ENCODE measurements at regions not wholly inside any gene's neighbourhood (a gene's known extent, or its start where the extent isn't known, plus 50 kb on each side); places are given as distances from the start of the nearest gene placed in this dataset.

DNA sequence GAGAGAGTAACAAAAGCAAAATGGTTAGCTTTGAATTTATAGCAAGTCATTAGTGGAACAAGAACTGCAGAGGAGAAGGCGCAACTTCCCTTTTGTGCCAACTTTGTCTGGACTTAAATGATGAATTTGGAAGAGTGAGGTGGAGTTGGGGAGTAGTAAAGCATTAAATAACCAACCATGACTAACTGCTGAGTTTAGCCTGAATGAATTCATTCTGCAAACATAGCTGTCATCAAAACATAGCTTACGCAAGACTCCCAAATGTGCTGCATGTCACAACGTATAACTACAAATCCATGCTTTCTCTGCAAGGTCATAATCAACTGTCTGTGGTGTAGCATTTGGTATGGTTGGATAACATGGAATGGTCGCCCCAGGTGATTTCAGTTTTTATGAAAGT, 75.9 kb upstream of the RPL34 start:
- H3K27me3 ChIP-seq = no peaks in the 10 kb centered on the region
- intact Hi-C loops (cut with DNase I) = no loop called here
- no peaks in the 10 kb centered on the region for H3K9me3 ChIP-seq
- no peak overlapping the region for H3K27ac ChIP-seq
- TF ChIP-seq CTCF (IDR thresholded peaks at IDR 0.05) = no peak
- H3K9ac ChIP-seq (ENCODE audit: low read depth in 2 of 2, low read length in 2 of 2) = no peak overlapping the region
- no peaks in the 10 kb centered on the region for H3K4me1 ChIP-seq
- no peaks in the 10 kb centered on the region for H3K36me3 ChIP-seq
- H3K4me3 ChIP-seq = no peak overlapping the region
- DNase-seq = no peak

DNA sequence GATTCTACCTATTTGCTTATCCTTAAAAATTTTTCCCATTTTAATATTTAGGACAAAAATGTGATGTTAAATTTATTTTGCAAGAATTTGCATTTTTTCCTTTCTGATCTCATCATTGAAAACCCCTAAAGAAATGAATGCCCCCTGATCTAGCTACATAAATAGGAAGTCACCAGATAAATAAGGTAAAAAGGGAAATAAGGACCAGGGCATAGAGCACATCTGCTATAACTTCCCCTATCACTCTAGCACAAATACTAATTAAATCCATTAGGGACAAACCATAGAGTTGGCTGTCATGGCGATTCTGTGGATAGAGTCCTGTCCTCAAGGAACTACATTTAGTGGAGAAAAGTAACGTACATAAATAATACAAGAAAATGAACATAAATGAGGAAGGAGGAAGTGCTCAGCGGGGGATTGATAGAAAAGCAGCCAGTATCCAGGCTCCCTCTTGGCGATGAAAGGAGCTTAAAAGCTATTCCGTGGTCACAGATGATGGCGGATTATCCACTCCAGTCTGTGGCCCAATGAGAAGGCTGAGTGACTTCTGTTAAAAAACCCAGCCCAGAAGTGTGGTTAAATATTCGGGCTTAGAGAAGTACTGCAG, 76.9 kb upstream of the RPL34 start:
- Histone ChIP-seq H3K4me1 (no peaks in the 10 kb centered on the region), H3K27ac (no peak overlapping the region), H3K9me3 (no peaks in the 10 kb centered on the region), H3K36me3 (no peaks in the 10 kb centered on the region), H3K27me3 (no peaks in the 10 kb centered on the region), H3K4me3 (no peak overlapping the region), H3K9ac (ENCODE audit: low read depth in 2 of 2, low read length in 2 of 2) (no peak overlapping the region)
- intact Hi-C loops (cut with DNase I) = no loop called here
- no peak for DNase-seq
- TF ChIP-seq CTCF (IDR thresholded peaks at IDR 0.05) = no peak

DNA sequence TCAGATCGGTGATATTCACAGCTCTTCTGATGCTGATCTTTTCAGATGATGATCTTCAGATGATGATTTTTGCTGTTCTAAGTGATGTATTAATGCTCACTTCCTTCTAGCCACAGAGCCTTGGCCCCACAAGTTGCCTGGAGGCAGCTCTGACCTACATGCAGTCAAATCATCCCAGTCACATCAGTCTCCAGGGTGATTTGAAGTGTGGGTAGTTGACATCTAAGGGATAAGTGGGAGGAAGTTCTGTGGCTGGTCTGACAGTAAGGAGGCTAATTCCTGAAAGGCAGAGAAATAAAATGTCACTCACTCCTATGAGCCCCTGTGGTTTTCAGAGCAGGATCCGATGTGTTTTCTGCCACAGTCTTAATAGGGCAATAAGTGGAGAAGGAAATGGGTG, 79.8 kb upstream of the RPL34 start:
- no peak for TF ChIP-seq CTCF (IDR thresholded peaks at IDR 0.05)
- no peak overlapping the region for H3K27ac ChIP-seq
- no peak for DNase-seq
- H3K9ac ChIP-seq (ENCODE audit: low read depth in 2 of 2, low read length in 2 of 2) = no peak overlapping the region
- intact Hi-C loops (cut with DNase I) = no loop called here
- H3K4me3 ChIP-seq = no peak overlapping the region
- H3K36me3 ChIP-seq = no peaks in the 10 kb centered on the region
- no peaks in the 10 kb centered on the region for H3K4me1 ChIP-seq
- no peaks in the 10 kb centered on the region for H3K27me3 ChIP-seq
- H3K9me3 ChIP-seq = no peaks in the 10 kb centered on the region

DNA sequence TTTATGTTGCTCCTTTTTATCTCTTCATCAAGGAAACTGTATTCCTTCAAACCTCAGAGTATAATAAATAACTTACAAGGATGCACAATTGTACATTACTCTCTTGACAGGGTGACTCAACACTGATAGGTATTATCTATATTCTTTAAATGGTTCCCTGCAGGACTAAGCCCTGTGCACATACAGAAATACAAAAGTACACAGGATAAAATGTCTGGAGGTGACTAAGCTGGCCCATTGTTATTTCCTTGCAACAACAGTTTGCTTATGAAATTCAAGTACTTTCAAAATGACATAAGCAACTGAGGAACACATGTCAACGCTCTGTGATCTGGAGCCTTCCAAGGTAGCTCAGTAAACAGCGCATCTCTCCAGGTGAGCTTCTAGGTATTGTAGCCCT, 83.8 kb upstream of the RPL34 start:
- Histone ChIP-seq H3K36me3 (no peaks in the 10 kb centered on the region), H3K9ac (ENCODE audit: low read depth in 2 of 2, low read length in 2 of 2) (no peak overlapping the region), H3K27ac (no peak overlapping the region), H3K27me3 (no peaks in the 10 kb centered on the region), H3K4me1 (no peaks in the 10 kb centered on the region), H3K4me3 (no peak overlapping the region), H3K9me3 (no peaks in the 10 kb centered on the region)
- DNase-seq = no peak
- intact Hi-C loops (cut with DNase I) = no loop called here
- no peak for TF ChIP-seq CTCF (IDR thresholded peaks at IDR 0.05)

DNA sequence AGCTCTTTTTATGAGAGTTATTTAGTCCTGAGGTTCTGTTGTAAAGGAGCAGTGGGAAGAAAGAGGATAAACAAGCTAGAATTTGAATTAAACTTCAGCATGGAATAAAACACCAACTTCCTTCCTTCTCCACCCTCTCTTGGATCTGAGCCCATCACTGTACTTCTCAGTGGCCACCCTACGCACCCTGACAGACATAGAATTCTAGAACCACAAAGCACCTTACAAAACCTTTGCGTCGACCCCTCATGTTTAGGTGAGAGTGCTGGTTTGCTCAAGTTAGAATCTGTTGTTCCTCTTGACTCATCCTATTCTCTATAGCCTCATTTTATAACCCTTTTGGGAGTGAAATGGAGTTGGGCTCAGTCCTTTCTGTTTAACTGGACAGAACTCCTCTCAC, 84.6 kb upstream of the RPL34 start:
- Histone ChIP-seq H3K4me3 (no peak overlapping the region), H3K9ac (ENCODE audit: low read depth in 2 of 2, low read length in 2 of 2) (no peak overlapping the region), H3K4me1 (no peaks in the 10 kb centered on the region), H3K27me3 (no peaks in the 10 kb centered on the region), H3K9me3 (no peaks in the 10 kb centered on the region), H3K36me3 (no peaks in the 10 kb centered on the region), H3K27ac (no peak overlapping the region)
- TF ChIP-seq CTCF (IDR thresholded peaks at IDR 0.05) = no peak
- DNase-seq = peak; percentile 33
- intact Hi-C loops (cut with DNase I) = no loop called here

Data from colonic mucosa (tissue), 4 donors.